ENCODE measurements at regions not wholly inside any gene's neighbourhood (a gene's known extent, or its start where the extent isn't known, plus 50 kb on each side); places are given as distances from the start of the nearest gene placed in this dataset.

DNA sequence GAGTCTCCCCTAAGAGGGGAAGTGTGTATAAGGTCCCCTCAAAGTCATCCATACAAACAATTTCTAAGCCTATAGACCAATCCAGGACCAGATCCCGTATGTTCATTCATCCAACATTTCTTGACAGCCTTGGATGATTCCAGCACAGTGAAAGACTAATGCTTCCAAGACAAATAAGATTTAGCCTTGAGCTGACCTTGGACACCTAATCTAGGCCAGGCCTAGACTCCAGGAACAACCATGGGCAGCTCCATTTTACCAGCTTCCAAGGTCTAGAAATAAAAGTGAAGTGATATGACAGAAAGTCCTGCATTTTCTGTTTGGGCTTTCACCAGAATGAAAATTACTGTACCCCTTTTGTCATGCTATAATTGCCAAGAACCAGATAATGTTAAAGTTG lies 67.9 kb upstream of the BCL6 start:
- TF ChIP-seq, protein P1, sequence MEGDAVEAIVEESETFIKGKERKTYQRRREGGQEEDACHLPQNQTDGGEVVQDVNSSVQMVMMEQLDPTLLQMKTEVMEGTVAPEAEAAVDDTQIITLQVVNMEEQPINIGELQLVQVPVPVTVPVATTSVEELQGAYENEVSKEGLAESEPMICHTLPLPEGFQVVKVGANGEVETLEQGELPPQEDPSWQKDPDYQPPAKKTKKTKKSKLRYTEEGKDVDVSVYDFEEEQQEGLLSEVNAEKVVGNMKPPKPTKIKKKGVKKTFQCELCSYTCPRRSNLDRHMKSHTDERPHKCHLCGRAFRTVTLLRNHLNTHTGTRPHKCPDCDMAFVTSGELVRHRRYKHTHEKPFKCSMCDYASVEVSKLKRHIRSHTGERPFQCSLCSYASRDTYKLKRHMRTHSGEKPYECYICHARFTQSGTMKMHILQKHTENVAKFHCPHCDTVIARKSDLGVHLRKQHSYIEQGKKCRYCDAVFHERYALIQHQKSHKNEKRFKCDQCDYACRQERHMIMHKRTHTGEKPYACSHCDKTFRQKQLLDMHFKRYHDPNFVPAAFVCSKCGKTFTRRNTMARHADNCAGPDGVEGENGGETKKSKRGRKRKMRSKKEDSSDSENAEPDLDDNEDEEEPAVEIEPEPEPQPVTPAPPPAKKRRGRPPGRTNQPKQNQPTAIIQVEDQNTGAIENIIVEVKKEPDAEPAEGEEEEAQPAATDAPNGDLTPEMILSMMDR (IDR thresholded peaks at IDR 0.05): no peak
- TF ChIP-seq EZH2 (IDR thresholded peaks at IDR 0.05; ENCODE audit: borderline replicate concordance, insufficient read depth, low read depth, low read length, poor library complexity, severe bottlenecking): no peak

All from B cell (primary cell).